GM13976 (cell line): ENCODE measurements at regions not wholly inside any gene's neighbourhood (a gene's known extent, or its start where the extent isn't known, plus 50 kb on each side); places are given as distances from the start of the nearest gene placed in this dataset.

Source experiments
- DNase-seq: peaks from one replicate; pipeline ENCODE4 v3.0.0; 2012; ENCODE audit warnings: low spot score
- CTCF ChIP-seq: IDR thresholded peaks from 2 replicates; pipeline ENCODE4 v1.5.1; 2012; ENCODE audit warnings: borderline replicate concordance, mild to moderate bottlenecking; ENCODE audit not compliant: insufficient read depth; ENCODE audit errors: extremely low read depth, missing control alignments, control extremely low read depth
- in situ Hi-C: fragments of 300-500 bp; cut with MboI; formaldehyde crosslinking; loops from one replicate; pipeline ENCODE4 v1.12.0; 2022; ENCODE audit warnings: low sequenced_read_pairs, mixed read lengths, inconsistent platforms; ENCODE audit not compliant: unreplicated experiment

DNA sequence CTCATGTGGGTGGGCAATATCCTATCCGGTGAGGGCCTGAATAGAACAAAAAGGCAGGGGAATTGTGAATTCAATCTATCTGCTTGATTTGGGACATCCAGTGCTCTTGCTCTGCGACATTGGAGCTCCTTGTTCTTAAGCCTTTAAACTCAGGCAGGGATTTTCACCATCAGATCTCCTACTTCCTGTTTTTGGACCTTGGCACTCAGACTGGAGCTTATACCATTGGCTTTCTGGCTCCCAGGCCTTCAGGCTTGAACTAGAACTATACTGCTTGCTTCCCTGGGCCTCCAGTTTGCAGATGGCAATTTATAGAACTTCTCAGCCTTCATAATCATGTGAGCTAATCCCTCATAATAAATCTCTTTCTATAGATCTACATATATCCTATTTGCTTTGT, 134.3 kb upstream of the CLINT1 start:
- DNase-seq: no peak
- no peak for TF ChIP-seq CTCF
- in situ Hi-C loops: no loop called here

DNA sequence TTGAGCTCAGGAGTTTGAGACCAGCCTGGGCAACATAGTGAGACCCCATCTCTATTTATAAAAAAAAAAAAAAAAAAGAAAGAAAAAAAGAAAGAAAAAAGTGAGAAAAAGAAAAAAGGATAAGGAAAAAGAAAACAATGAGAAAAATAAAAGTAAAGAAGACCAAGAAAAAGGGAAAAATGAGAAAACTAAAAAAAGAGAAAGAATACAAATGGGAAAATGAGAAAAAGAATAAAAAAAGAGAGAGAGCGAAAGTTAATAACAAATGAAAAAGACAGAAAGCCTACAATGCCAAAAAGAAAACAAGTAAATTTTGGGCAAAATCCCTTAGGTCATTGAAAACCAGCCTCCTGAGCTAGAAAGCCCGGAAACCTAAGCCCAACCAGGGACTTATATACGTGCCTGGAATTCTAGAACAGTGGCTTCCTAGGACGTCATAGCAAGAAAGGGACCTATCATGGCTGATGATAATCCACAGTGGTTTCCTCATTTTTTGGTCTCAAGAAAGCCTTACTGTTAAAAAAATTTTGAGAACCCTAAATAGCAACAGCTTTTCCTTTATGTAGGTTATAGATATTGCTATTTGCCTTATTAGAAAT, 131.7 kb upstream of the CLINT1 start:
- DNase-seq: no peak
- in situ Hi-C loops: no loop called here
- TF ChIP-seq CTCF: no peak

GRCh38 chr5:157989296-157989695, 130.4 kb upstream of the CLINT1 start:
- TF ChIP-seq CTCF: no peak
- no peak for DNase-seq
- in situ Hi-C loops: no loop called here

GRCh38 chr5:157987259-157987658, 128.3 kb upstream of the CLINT1 start:
- in situ Hi-C loops: no loop called here
- no peak for TF ChIP-seq CTCF
- no peak for DNase-seq

GRCh38 chr5:157986431-157986990, 127.6 kb upstream of the CLINT1 start:
- in situ Hi-C loops: no loop called here
- DNase-seq: no peak
- TF ChIP-seq CTCF: no peak

GRCh38 chr5:157984611-157985010, 125.7 kb upstream of the CLINT1 start:
- TF ChIP-seq CTCF: no peak
- DNase-seq: no peak
- in situ Hi-C loops: no loop called here
